COLO668 (cell line): ENCODE measurements at regions not wholly inside any gene's neighbourhood (a gene's known extent, or its start where the extent isn't known, plus 50 kb on each side); places are given as distances from the start of the nearest gene placed in this dataset.
A peak's percentile ranks its signal among the peaks of the same experiment; 100 is the strongest.
"Not testable (repeated sequence)": the region's sequence is repeated elsewhere in the genome, so short reads cannot be mapped to it uniquely, and the experiment has no call there.

ENCODE experiments used
- DNase-seq: peaks from one replicate; lab custom pipeline; 2025; ENCODE audit not compliant: unreplicated experiment; lab: John Stamatoyannopoulos, UW

- no peak for DNase-seq
Observed at GRCh38 chr2:128504246-128505149, 185.8 kb upstream of the HS6ST1 start.

- DNase-seq, result no peak
Observed at GRCh38 chr2:128505150-128505490, 186.5 kb upstream of the HS6ST1 start.

GRCh38 chr2:128505575-128506526, 187.2 kb upstream of the HS6ST1 start:
- DNase-seq, result no peak

- no peak for DNase-seq
Observed at GRCh38 chr2:128506534-128506933, 187.9 kb upstream of the HS6ST1 start.

- DNase-seq, result no peak
Observed at GRCh38 chr2:128510701-128511397, 192.2 kb upstream of the HS6ST1 start.

GRCh38 chr2:128511731-128512378, 193.2 kb upstream of the HS6ST1 start:
- no peak for DNase-seq

GRCh38 chr2:128512379-128513115, 193.9 kb upstream of the HS6ST1 start:
- DNase-seq, result no peak

GRCh38 chr2:128513116-128513960, 194.7 kb upstream of the HS6ST1 start:
- DNase-seq, result no peak

GRCh38 chr2:128513961-128514283, 195.3 kb upstream of the HS6ST1 start:
- DNase-seq, result no peak

- DNase-seq, result no peak
Observed at GRCh38 chr2:128514555-128514955, 195.9 kb upstream of the HS6ST1 start.

GRCh38 chr2:128516938-128517337, 198.3 kb upstream of the HS6ST1 start:
- no peak for DNase-seq

- not testable (repeated sequence) for DNase-seq
Observed at GRCh38 chr2:128519028-128519427, 200.4 kb upstream of the HS6ST1 start.

GRCh38 chr2:128519517-128520215, 201.0 kb upstream of the HS6ST1 start:
- no peak for DNase-seq

GRCh38 chr2:128520340-128520739, 201.7 kb upstream of the HS6ST1 start:
- no peak for DNase-seq

- peak; percentile 11 for DNase-seq
Observed at GRCh38 chr2:128520791-128521190, 202.1 kb upstream of the HS6ST1 start.

GRCh38 chr2:128521482-128521881, 202.8 kb upstream of the HS6ST1 start:
- no peak for DNase-seq

- DNase-seq, result no peak
Observed at GRCh38 chr2:128522829-128523228, 204.2 kb upstream of the HS6ST1 start.

GRCh38 chr2:128523457-128523856, 204.8 kb upstream of the HS6ST1 start:
- DNase-seq, result no peak

- DNase-seq, result no peak
Observed at GRCh38 chr2:128524183-128524582, 205.5 kb upstream of the HS6ST1 start.
